ENCODE measurements at regions not wholly inside any gene's neighbourhood (a gene's known extent, or its start where the extent isn't known, plus 50 kb on each side); places are given as distances from the start of the nearest gene placed in this dataset.

- Histone ChIP-seq H3K36me3 (ENCODE audit: control insufficient read depth, insufficient read depth, low read length) (no peaks in the 10 kb centered on the region), H3K4me3 (ENCODE audit: low read depth, low read length) (no peak overlapping the region), H3K27me3 (ENCODE audit: control insufficient read depth, insufficient read depth, low read length) (no peaks in the 10 kb centered on the region)
- TF ChIP-seq CTCF (IDR thresholded peaks at IDR 0.05; ENCODE audit: insufficient read depth, low read depth, low read length): no peak
- ChIA-PET CTCF (no interaction called here), POLR2A (no interaction called here)
- DNase-seq (ENCODE audit: low read depth): no peak
These were observed 67.3 kb upstream of the ANO1 start for GRCh38 chr11:70010774-70011173.

- Histone ChIP-seq H3K27me3 (ENCODE audit: control insufficient read depth, insufficient read depth, low read length) (no peaks in the 10 kb centered on the region), H3K36me3 (ENCODE audit: control insufficient read depth, insufficient read depth, low read length) (no peaks in the 10 kb centered on the region), H3K4me3 (ENCODE audit: low read depth, low read length) (no peak overlapping the region)
- DNase-seq (ENCODE audit: low read depth): no peak
- TF ChIP-seq CTCF (IDR thresholded peaks at IDR 0.05; ENCODE audit: insufficient read depth, low read depth, low read length): no peak
- ChIA-PET POLR2A (no interaction called here), CTCF (no interaction called here)
These were observed 65.9 kb upstream of the ANO1 start for GRCh38 chr11:70012134-70012733.

GRCh38 chr11:70014291-70014690, 63.8 kb upstream of the ANO1 start:
- POLR2A ChIA-PET: no interaction called here
- Histone ChIP-seq H3K4me3 (ENCODE audit: low read depth, low read length) (no peak overlapping the region), H3K36me3 (ENCODE audit: control insufficient read depth, insufficient read depth, low read length) (no peaks in the 10 kb centered on the region), H3K27me3 (ENCODE audit: control insufficient read depth, insufficient read depth, low read length) (no peaks in the 10 kb centered on the region)
- CTCF ChIA-PET: no interaction called here
- TF ChIP-seq CTCF (IDR thresholded peaks at IDR 0.05; ENCODE audit: insufficient read depth, low read depth, low read length): no peak
- no peak for DNase-seq (ENCODE audit: low read depth)

GRCh38 chr11:70016666-70017367, 61.3 kb upstream of the ANO1 start:
- no peaks in the 10 kb centered on the region for H3K27me3 ChIP-seq (ENCODE audit: control insufficient read depth, insufficient read depth, low read length)
- H3K36me3 ChIP-seq (ENCODE audit: control insufficient read depth, insufficient read depth, low read length): no peaks in the 10 kb centered on the region
- H3K4me3 ChIP-seq (ENCODE audit: low read depth, low read length): no peak overlapping the region
- peak; percentile 24 for DNase-seq (ENCODE audit: low read depth)
- POLR2A ChIA-PET: no interaction called here
- CTCF ChIA-PET: no interaction called here
- TF ChIP-seq CTCF (IDR thresholded peaks at IDR 0.05; ENCODE audit: insufficient read depth, low read depth, low read length): no peak

- POLR2A ChIA-PET: no interaction called here
- no peak for DNase-seq (ENCODE audit: low read depth)
- H3K27me3 ChIP-seq (ENCODE audit: control insufficient read depth, insufficient read depth, low read length): no peaks in the 10 kb centered on the region
- TF ChIP-seq CTCF (IDR thresholded peaks at IDR 0.05; ENCODE audit: insufficient read depth, low read depth, low read length): no peak
- CTCF ChIA-PET: interaction anchor here (0.6 kb wide), 2 partner anchors 16 to 96 kb away, joined by 3 to 4 read pairs; no protein-coding TSS in a partner anchor
- no peak overlapping the region for H3K4me3 ChIP-seq (ENCODE audit: low read depth, low read length)
- H3K36me3 ChIP-seq (ENCODE audit: control insufficient read depth, insufficient read depth, low read length): no peaks in the 10 kb centered on the region
These were observed 59.3 kb upstream of the ANO1 start for GRCh38 chr11:70018816-70019215.

Measured in BJ (cell line).